ENCODE measurements at regions not wholly inside any gene's neighbourhood (a gene's known extent, or its start where the extent isn't known, plus 50 kb on each side); places are given as distances from the start of the nearest gene placed in this dataset.

GRCh38 chr1:208803011-208803811 is 559.0 kb upstream of the PLXNA2 start:
- Histone ChIP-seq H3K9me3 (no peaks in the 10 kb centered on the region), H3K36me3 (no peaks in the 10 kb centered on the region), H3K4me3 (no peak overlapping the region), H3K27ac (no peak overlapping the region), H3K27me3 (peaks cover 9% of the 10 kb centered on the region), H3K4me1 (no peaks in the 10 kb centered on the region)
- TF ChIP-seq POLR2AphosphoS5 (IDR thresholded peaks at IDR 0.05), result no peak
- no peak for TF ChIP-seq POLR2A (IDR thresholded peaks at IDR 0.05)
- TF ChIP-seq CTCF (IDR thresholded peaks at IDR 0.05), result no peak
- no peak for TF ChIP-seq EP300 (IDR thresholded peaks at IDR 0.05)
- WGBS, 2 donors (ENCODE audit: low coverage in 1 of 2), result 39 to 58% methylated on average over 6 to 9 of the region's 9 CpGs
- ATAC-seq, result no peak

- Histone ChIP-seq H3K4me3 (no peak overlapping the region), H3K4me1 (no peaks in the 10 kb centered on the region), H3K27ac (no peak overlapping the region), H3K9me3 (no peaks in the 10 kb centered on the region), H3K27me3 (peaks cover 9% of the 10 kb centered on the region), H3K36me3 (no peaks in the 10 kb centered on the region)
- 49 to 50% methylated on average over 3 of the region's 4 CpGs for WGBS, 2 donors (ENCODE audit: low coverage in 1 of 2)
- TF ChIP-seq CTCF (IDR thresholded peaks at IDR 0.05) (no peak), EP300 (IDR thresholded peaks at IDR 0.05) (no peak), POLR2AphosphoS5 (IDR thresholded peaks at IDR 0.05) (no peak), POLR2A (IDR thresholded peaks at IDR 0.05) (no peak)
- ATAC-seq, result no peak
Observed at GRCh38 chr1:208807446-208808127, 563.4 kb upstream of the PLXNA2 start.

- ATAC-seq, result no peak
- H3K9me3 ChIP-seq, result no peaks in the 10 kb centered on the region
- WGBS, 2 donors (ENCODE audit: low coverage in 1 of 2), result 80% methylated on average over 1 of the region's 1 CpG; no CpG with 5 or more reads in 1 of the 2 donors
- TF ChIP-seq CTCF (IDR thresholded peaks at IDR 0.05) (no peak), POLR2AphosphoS5 (IDR thresholded peaks at IDR 0.05) (no peak), EP300 (IDR thresholded peaks at IDR 0.05) (no peak), POLR2A (IDR thresholded peaks at IDR 0.05) (no peak)
- H3K4me1 ChIP-seq, result no peaks in the 10 kb centered on the region
- H3K4me3 ChIP-seq, result no peak overlapping the region
- H3K27me3 ChIP-seq, result peaks cover 9% of the 10 kb centered on the region
- no peak overlapping the region for H3K27ac ChIP-seq
- no peaks in the 10 kb centered on the region for H3K36me3 ChIP-seq
Observed at GRCh38 chr1:208808301-208808700, 564.1 kb upstream of the PLXNA2 start.

- Histone ChIP-seq H3K27ac (no peak overlapping the region), H3K4me3 (no peak overlapping the region), H3K36me3 (no peaks in the 10 kb centered on the region), H3K27me3 (peaks cover 9% of the 10 kb centered on the region), H3K4me1 (no peaks in the 10 kb centered on the region), H3K9me3 (no peaks in the 10 kb centered on the region)
- TF ChIP-seq CTCF (IDR thresholded peaks at IDR 0.05), result no peak
- 46 to 60% methylated on average over 1 to 3 of the region's 3 CpGs for WGBS, 2 donors (ENCODE audit: low coverage in 1 of 2)
- no peak for ATAC-seq
Observed at GRCh38 chr1:208809876-208810275, 565.7 kb upstream of the PLXNA2 start.
